AG09309 (cell line): ENCODE measurements at regions not wholly inside any gene's neighbourhood (a gene's known extent, or its start where the extent isn't known, plus 50 kb on each side); places are given as distances from the start of the nearest gene placed in this dataset.

ENCODE experiments used
- DNase-seq: peaks from one replicate; pipeline ENCODE4 v3.0.0-alpha.2; 2010; ENCODE audit warnings: low read depth
- H3K4me3 ChIP-seq: 2 replicates; pipeline ENCODE4 v1.5.1; 2011; ENCODE audit warnings: mild to moderate bottlenecking, low read depth, low read length, moderate library complexity; ENCODE audit not compliant: control insufficient read depth
- CTCF ChIP-seq: IDR thresholded peaks from 2 replicates; pipeline ENCODE4 v1.5.1; 2011; ENCODE audit warnings: mild to moderate bottlenecking, low read depth, low read length, inconsistent platforms; ENCODE audit not compliant: insufficient read depth, control insufficient read depth; ENCODE audit errors: missing control alignments

GRCh38 chr2:21412944-21413443, 289.2 kb downstream of the TDRD15 start:
- DNase-seq, result no peak

GRCh38 chr2:21415234-21415633, 291.5 kb downstream of the TDRD15 start:
- TF ChIP-seq CTCF, result no peak
- no peak overlapping the region for H3K4me3 ChIP-seq
- no peak for DNase-seq

More at GRCh38 chr2:21412944-21413443, 289.2 kb downstream of the TDRD15 start:
- no peak for TF ChIP-seq CTCF
- no peak overlapping the region for H3K4me3 ChIP-seq

GRCh38 chr2:21416226-21416625, 292.5 kb downstream of the TDRD15 start:
- H3K4me3 ChIP-seq, result no peak overlapping the region
- no peak for TF ChIP-seq CTCF
- no peak for DNase-seq

GRCh38 chr2:21418456-21418855, 294.7 kb downstream of the TDRD15 start:
- no peak for DNase-seq
- no peak overlapping the region for H3K4me3 ChIP-seq
- TF ChIP-seq CTCF, result no peak

- TF ChIP-seq CTCF, result no peak
- no peak for DNase-seq
- no peak overlapping the region for H3K4me3 ChIP-seq
Observed at GRCh38 chr2:21420553-21421335, 297.0 kb downstream of the TDRD15 start.

- no peak for TF ChIP-seq CTCF
- H3K4me3 ChIP-seq, result no peak overlapping the region
- DNase-seq, result no peak
Observed at GRCh38 chr2:21422050-21422449, 298.3 kb downstream of the TDRD15 start.
